ENCODE measurements at regions not wholly inside any gene's neighbourhood (a gene's known extent, or its start where the extent isn't known, plus 50 kb on each side); places are given as distances from the start of the nearest gene placed in this dataset.

- no peak for DNase-seq
Observed at GRCh38 chr2:175552902-175553301, 371.4 kb upstream of the ATP5MC3 start.

- DNase-seq = no peak
Observed at GRCh38 chr2:175540421-175540820, 358.9 kb upstream of the ATP5MC3 start.

- no peak for DNase-seq
Observed at GRCh38 chr2:175539122-175539521, 357.6 kb upstream of the ATP5MC3 start.

- DNase-seq = no peak
Observed at GRCh38 chr2:175536059-175536458, 354.5 kb upstream of the ATP5MC3 start.

- DNase-seq = no peak
Observed at GRCh38 chr2:175535631-175536030, 354.1 kb upstream of the ATP5MC3 start.

- no peak for DNase-seq
Observed at GRCh38 chr2:175525975-175526374, 344.5 kb upstream of the ATP5MC3 start.

GRCh38 chr2:175523001-175523400 is 341.5 kb upstream of the ATP5MC3 start:
- DNase-seq = no peak

- DNase-seq = no peak
Observed at GRCh38 chr2:175518206-175518605, 336.7 kb upstream of the ATP5MC3 start.

- DNase-seq = no peak
Observed at GRCh38 chr2:175516555-175516954, 335.0 kb upstream of the ATP5MC3 start.

- DNase-seq = no peak
Observed at GRCh38 chr2:175500255-175500654, 318.7 kb upstream of the ATP5MC3 start.

GRCh38 chr2:175490360-175490791 is 308.9 kb upstream of the ATP5MC3 start:
- no peak for DNase-seq

- DNase-seq = no peak
Observed at GRCh38 chr2:175478096-175478768, 296.7 kb upstream of the ATP5MC3 start.

GRCh38 chr2:175476948-175477347 is 295.4 kb upstream of the ATP5MC3 start:
- no peak for DNase-seq

GRCh38 chr2:175476374-175476773 is 294.9 kb upstream of the ATP5MC3 start:
- DNase-seq = no peak

GRCh38 chr2:175475130-175475529 is 293.6 kb upstream of the ATP5MC3 start:
- no peak for DNase-seq

- DNase-seq = no peak
Observed at GRCh38 chr2:175468431-175469098, 287.1 kb upstream of the ATP5MC3 start.

- no peak for DNase-seq
Observed at GRCh38 chr2:175465101-175465500, 283.6 kb upstream of the ATP5MC3 start.

GRCh38 chr2:175464311-175464670 is 282.8 kb upstream of the ATP5MC3 start:
- no peak for DNase-seq

GRCh38 chr2:175463589-175464310 is 282.2 kb upstream of the ATP5MC3 start:
- DNase-seq = no peak

GRCh38 chr2:175463169-175463568 is 281.7 kb upstream of the ATP5MC3 start:
- DNase-seq = no peak

GRCh38 chr2:175462246-175462645 is 280.7 kb upstream of the ATP5MC3 start:
- DNase-seq = no peak

GRCh38 chr2:175461839-175462238 is 280.3 kb upstream of the ATP5MC3 start:
- no peak for DNase-seq

GRCh38 chr2:175457895-175458448 is 276.5 kb upstream of the ATP5MC3 start:
- DNase-seq = no peak

GRCh38 chr2:175454953-175455389 is 273.5 kb upstream of the ATP5MC3 start:
- DNase-seq = no peak
